OCI-LY7 (cell line): ENCODE measurements at regions not wholly inside any gene's neighbourhood (a gene's known extent, or its start where the extent isn't known, plus 50 kb on each side); places are given as distances from the start of the nearest gene placed in this dataset.

Experiments used
- EZH2phosphoT487 ChIP-seq: fragments of 200-600 bp; sonication (generic); IDR thresholded peaks from 2 replicates; pipeline ENCODE4 v1.6.1; 2018; ENCODE audit warnings: low read depth, borderline replicate concordance, mild to moderate bottlenecking, mixed run types, antibody characterized with exemption, low read length, moderate library complexity, mixed read lengths
- TF ChIP-seq, protein P1 (sequence below): fragments of 200-600 bp; sonication (generic); conservative IDR thresholded peaks from 2 replicates; pipeline ENCODE4 v1.5.1; 2014; ENCODE audit warnings: mild to moderate bottlenecking, antibody characterized with exemption, low read length, moderate library complexity, mixed read lengths

DNA sequence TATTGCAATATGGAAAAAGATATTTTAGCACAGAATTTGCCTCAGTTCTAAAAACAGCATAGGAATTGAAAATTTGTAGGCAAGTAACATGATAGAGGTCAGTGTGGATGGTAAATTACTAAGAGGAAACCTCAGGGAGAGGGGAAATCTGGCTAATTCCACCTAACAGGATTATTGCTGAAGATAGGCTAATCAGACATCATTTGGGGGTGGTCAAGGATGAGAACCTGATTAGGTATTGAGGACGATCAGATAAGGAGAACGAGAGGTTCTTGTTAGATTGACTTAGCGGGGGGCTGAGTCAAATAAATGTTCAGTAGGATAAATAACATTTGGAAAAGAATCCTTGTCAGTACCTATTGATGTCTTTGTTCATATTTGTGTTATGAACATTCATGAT is 543.2 kb upstream of the LRRTM4 start:
- TF ChIP-seq, protein P1, sequence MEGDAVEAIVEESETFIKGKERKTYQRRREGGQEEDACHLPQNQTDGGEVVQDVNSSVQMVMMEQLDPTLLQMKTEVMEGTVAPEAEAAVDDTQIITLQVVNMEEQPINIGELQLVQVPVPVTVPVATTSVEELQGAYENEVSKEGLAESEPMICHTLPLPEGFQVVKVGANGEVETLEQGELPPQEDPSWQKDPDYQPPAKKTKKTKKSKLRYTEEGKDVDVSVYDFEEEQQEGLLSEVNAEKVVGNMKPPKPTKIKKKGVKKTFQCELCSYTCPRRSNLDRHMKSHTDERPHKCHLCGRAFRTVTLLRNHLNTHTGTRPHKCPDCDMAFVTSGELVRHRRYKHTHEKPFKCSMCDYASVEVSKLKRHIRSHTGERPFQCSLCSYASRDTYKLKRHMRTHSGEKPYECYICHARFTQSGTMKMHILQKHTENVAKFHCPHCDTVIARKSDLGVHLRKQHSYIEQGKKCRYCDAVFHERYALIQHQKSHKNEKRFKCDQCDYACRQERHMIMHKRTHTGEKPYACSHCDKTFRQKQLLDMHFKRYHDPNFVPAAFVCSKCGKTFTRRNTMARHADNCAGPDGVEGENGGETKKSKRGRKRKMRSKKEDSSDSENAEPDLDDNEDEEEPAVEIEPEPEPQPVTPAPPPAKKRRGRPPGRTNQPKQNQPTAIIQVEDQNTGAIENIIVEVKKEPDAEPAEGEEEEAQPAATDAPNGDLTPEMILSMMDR = no peak
- TF ChIP-seq EZH2phosphoT487 = no peak
